ENCODE measurements at regions not wholly inside any gene's neighbourhood (a gene's known extent, or its start where the extent isn't known, plus 50 kb on each side); places are given as distances from the start of the nearest gene placed in this dataset.

GRCh38 chr12:13547283-13547682, 350.8 kb downstream of the EMP1 start (continued):
- TF ChIP-seq, protein P1, sequence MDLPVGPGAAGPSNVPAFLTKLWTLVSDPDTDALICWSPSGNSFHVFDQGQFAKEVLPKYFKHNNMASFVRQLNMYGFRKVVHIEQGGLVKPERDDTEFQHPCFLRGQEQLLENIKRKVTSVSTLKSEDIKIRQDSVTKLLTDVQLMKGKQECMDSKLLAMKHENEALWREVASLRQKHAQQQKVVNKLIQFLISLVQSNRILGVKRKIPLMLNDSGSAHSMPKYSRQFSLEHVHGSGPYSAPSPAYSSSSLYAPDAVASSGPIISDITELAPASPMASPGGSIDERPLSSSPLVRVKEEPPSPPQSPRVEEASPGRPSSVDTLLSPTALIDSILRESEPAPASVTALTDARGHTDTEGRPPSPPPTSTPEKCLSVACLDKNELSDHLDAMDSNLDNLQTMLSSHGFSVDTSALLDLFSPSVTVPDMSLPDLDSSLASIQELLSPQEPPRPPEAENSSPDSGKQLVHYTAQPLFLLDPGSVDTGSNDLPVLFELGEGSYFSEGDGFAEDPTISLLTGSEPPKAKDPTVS (IDR thresholded peaks at IDR 0.05; ENCODE audit: low read depth, low read length) = no peak
- TF ChIP-seq ZBTB4 (CRISPR knock-in tag; IDR thresholded peaks at IDR 0.05) (no peak), CTCF (IDR thresholded peaks at IDR 0.05 in 2 of 3, conservative IDR thresholded peaks at IDR 0.05 in 1 of 3; ENCODE audit: control insufficient read depth in 2 of 3, extremely low read depth in 1 of 3, insufficient read depth in 1 of 3, low read depth in 3 of 3, low read length in 3 of 3) (no peak)

DNA sequence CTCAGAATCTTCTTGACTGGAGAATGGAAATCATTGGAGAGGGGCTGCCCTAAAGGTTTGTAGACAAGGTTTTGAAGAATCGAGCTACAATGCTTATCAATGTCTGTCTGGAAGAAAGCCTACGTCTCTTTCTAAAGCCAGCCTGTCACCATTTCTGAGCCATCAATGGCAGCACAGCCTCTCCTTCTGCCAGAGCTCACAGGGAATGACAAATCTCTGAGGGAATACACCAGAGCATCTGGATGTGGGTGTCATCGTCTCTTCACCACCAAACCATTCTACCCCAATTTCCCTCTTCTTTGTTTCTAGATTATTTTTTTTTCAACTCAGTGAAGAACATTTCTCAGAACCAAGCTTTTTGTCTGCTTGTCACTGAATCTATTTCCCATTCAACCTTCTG, 349.7 kb downstream of the EMP1 start:
- CTCF ChIA-PET = interaction anchor here (0.8 to 5.9 kb wide), 3 partner anchors 10 to 291 kb away, joined by 3 to 45 read pairs (median 3); no protein-coding TSS in a partner anchor

More for the DNA sequence above, 349.7 kb downstream of the EMP1 start:
- ChIA-PET RAD21 (ENCODE audit: unreplicated experiment) (interaction anchor here (1.8 kb wide), 1 partner anchor 10 kb away, joined by 5 read pairs; no protein-coding TSS in a partner anchor), POLR2A (no interaction called here), SMC1A (ENCODE audit: uncharacterized antibody, unreplicated experiment) (interaction anchor here (0.9 to 3.2 kb wide), 3 partner anchors 9 to 45 kb away, joined by 3 to 10 read pairs (median 4); no protein-coding TSS in a partner anchor)
- Histone ChIP-seq H4K20me1 (ENCODE audit: control insufficient read depth, insufficient read depth) (no peaks in the 10 kb centered on the region), H3K9me3 (replicated peaks; ENCODE audit: control insufficient read depth, insufficient read depth, low read length) (no peaks in the 10 kb centered on the region), H3K4me1 (ENCODE audit: control insufficient read depth, insufficient read depth, low read length) (no peaks in the 10 kb centered on the region), H3K27ac (ENCODE audit: control insufficient read depth, insufficient read depth) (no peak overlapping the region), H3K9ac (ENCODE audit: control insufficient read depth, insufficient read depth, low read length) (no peak overlapping the region), H3K27me3 (replicated peaks in 1 of 2; ENCODE audit: control insufficient read depth in 2 of 2, insufficient read depth in 2 of 2, low read length in 1 of 2) (peaks cover 0 to 2% of the 10 kb centered on the region in 2 experiments; a peak in 2 of 4 replicates), H3K36me3 (ENCODE audit: control insufficient read depth in 2 of 2, insufficient read depth in 2 of 2, low read length in 1 of 2) (no peaks in the 10 kb centered on the region), H2AFZ (ENCODE audit: control insufficient read depth, low read depth, low read length) (no peak overlapping the region), H3K79me2 (ENCODE audit: control insufficient read depth, insufficient read depth, low read length) (no peaks in the 10 kb centered on the region), H3K4me3 (no peak overlapping the region), H3K4me2 (ENCODE audit: control insufficient read depth, insufficient read depth) (no peak overlapping the region)
- DNase-seq (ENCODE audit: low read depth, low spot score) = no peak
- FAIRE-seq = no peak
- TF ChIP-seq POLR2AphosphoS2 (IDR thresholded peaks at IDR 0.05; ENCODE audit: low read depth, low read length) (no peak), NFYB (IDR thresholded peaks at IDR 0.05; ENCODE audit: insufficient read depth, low read depth, low read length) (no peak), SUPT20H (IDR thresholded peaks at IDR 0.05; ENCODE audit: borderline replicate concordance, control insufficient read depth, low read depth, low read length) (no peak), ELK1 (IDR thresholded peaks at IDR 0.05; ENCODE audit: low read depth, low read length) (no peak), PBX3 (IDR thresholded peaks at IDR 0.05; ENCODE audit: insufficient replicate concordance, low read depth, low read length) (no peak)
- TF ChIP-seq, protein P2, sequence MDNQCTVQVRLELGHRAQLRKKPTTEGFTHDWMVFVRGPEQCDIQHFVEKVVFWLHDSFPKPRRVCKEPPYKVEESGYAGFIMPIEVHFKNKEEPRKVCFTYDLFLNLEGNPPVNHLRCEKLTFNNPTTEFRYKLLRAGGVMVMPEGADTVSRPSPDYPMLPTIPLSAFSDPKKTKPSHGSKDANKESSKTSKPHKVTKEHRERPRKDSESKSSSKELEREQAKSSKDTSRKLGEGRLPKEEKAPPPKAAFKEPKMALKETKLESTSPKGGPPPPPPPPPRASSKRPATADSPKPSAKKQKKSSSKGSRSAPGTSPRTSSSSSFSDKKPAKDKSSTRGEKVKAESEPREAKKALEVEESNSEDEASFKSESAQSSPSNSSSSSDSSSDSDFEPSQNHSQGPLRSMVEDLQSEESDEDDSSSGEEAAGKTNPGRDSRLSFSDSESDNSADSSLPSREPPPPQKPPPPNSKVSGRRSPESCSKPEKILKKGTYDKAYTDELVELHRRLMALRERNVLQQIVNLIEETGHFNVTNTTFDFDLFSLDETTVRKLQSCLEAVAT (IDR thresholded peaks at IDR 0.05) = no peak
- WGBS (ENCODE audit: insufficient coverage, insufficient replicate concordance, low lambda C conversion rate, missing lambda C conversion rate) = 19% methylated on average over 3 of the region's 3 CpGs
- no peak for ATAC-seq
- in situ Hi-C loops (cut with MboI) (no loop called here), intact Hi-C loops (cut with micrococcal nuclease; ENCODE audit: unreplicated experiment) (no loop called here)
- no TSS peak for BruUV-seq (replicated peaks)

Data from GM12878 (cell line).